PFSK-1 (cell line): ENCODE measurements at regions not wholly inside any gene's neighbourhood (a gene's known extent, or its start where the extent isn't known, plus 50 kb on each side); places are given as distances from the start of the nearest gene placed in this dataset.

Experiments
- POLR2AphosphoS5 ChIP-seq: IDR thresholded peaks from 2 replicates; pipeline ENCODE4 v1.6.1; 2012; ENCODE audit warnings: low read depth, mild to moderate bottlenecking, control low read depth, low read length, moderate library complexity
- REST ChIP-seq, 2 experiments: IDR thresholded peaks; 2 replicates each; pipeline versions ENCODE4 v1.6.1 to v1.8.0; 2011 to 2012; ENCODE audit warnings: low read depth in 2 of 2, low read length in 2 of 2, control low read depth in 1 of 2, inconsistent platforms in 1 of 2, mild to moderate bottlenecking in 1 of 2, moderate library complexity in 1 of 2; ENCODE audit not compliant: insufficient read depth in 1 of 2
- SIN3A ChIP-seq: IDR thresholded peaks from 2 replicates; pipeline ENCODE4 v1.6.1; 2012; ENCODE audit warnings: mild to moderate bottlenecking, low read length, moderate library complexity, borderline replicate concordance; ENCODE audit not compliant: insufficient read depth
- TAF1 ChIP-seq: IDR thresholded peaks from 2 replicates; pipeline ENCODE4 v1.6.1; 2012; ENCODE audit warnings: low read length, control low read depth, borderline replicate concordance; ENCODE audit not compliant: insufficient read depth

GRCh38 chr4:31741326-31741725, 1021.2 kb downstream of the PCDH7 start:
- no peak for TF ChIP-seq REST (IDR thresholded peaks at IDR 0.05; ENCODE audit: insufficient read depth in 1 of 2, low read depth in 2 of 2, low read length in 2 of 2)
- TF ChIP-seq POLR2AphosphoS5 = no peak
- TF ChIP-seq SIN3A = no peak
- TF ChIP-seq TAF1 = no peak
